GM23338 (cell line): ENCODE measurements at regions not wholly inside any gene's neighbourhood (a gene's known extent, or its start where the extent isn't known, plus 50 kb on each side); places are given as distances from the start of the nearest gene placed in this dataset.

ENCODE experiments used
- ATAC-seq: fragments of 200-7000 bp; cut with Tn5 transposase; 3 replicates; pipeline ENCODE4 v1.9.1; 2020
- DNase-seq: peaks from one replicate; pipeline ENCODE4 v3.0.0-alpha.2; 2015; ENCODE audit warnings: low spot score
- H2AFZ ChIP-seq: fragments of 200-600 bp; sonication (generic); 2 replicates; pipeline ENCODE4 v1.8.0; 2016; ENCODE audit warnings: antibody characterized with exemption, mild to moderate bottlenecking, moderate library complexity
- H3F3A ChIP-seq: fragments of 200-600 bp; sonication (generic); replicated peaks from 2 replicates; pipeline ENCODE4 v1.8.0; 2017; ENCODE audit warnings: antibody characterized with exemption, mixed run types, low read depth
- H3K27ac ChIP-seq: fragments of 200-600 bp; sonication (generic); 2 replicates; pipeline ENCODE4 v1.6.1; 2016; ENCODE audit warnings: low read depth
- H3K27me3 ChIP-seq: fragments of 200-600 bp; sonication (generic); 2 replicates; pipeline ENCODE4 v1.8.0; 2016; ENCODE audit warnings: mild to moderate bottlenecking, mixed run types, moderate library complexity; ENCODE audit not compliant: insufficient read depth
- H3K36me3 ChIP-seq: fragments of 200-600 bp; sonication (generic); 2 replicates; pipeline ENCODE4 v1.8.0; 2016; ENCODE audit warnings: mild to moderate bottlenecking; ENCODE audit not compliant: insufficient read depth
- H3K4me1 ChIP-seq: fragments of 200-600 bp; sonication (generic); 2 replicates; pipeline ENCODE4 v1.8.0; 2016; ENCODE audit warnings: mild to moderate bottlenecking, moderate library complexity; ENCODE audit not compliant: insufficient read depth
- H3K4me2 ChIP-seq: fragments of 200-600 bp; sonication (generic); 2 replicates; pipeline ENCODE4 v1.7.1; 2017; ENCODE audit warnings: mixed run types
- H3K4me3 ChIP-seq: fragments of 200-600 bp; sonication (generic); 2 replicates; pipeline ENCODE4 v1.6.1; 2016; ENCODE audit warnings: mixed run types
- H3K79me2 ChIP-seq: fragments of 200-600 bp; sonication (generic); replicated peaks from 2 replicates; pipeline ENCODE4 v1.8.0; 2017; ENCODE audit warnings: mild to moderate bottlenecking; ENCODE audit not compliant: insufficient read depth
- H3K9me2 ChIP-seq: fragments of 200-600 bp; sonication (generic); 2 replicates; pipeline ENCODE4 v1.8.0; 2017; ENCODE audit not compliant: insufficient read depth
- H4K20me1 ChIP-seq: fragments of 200-600 bp; sonication (generic); replicated peaks from 2 replicates; pipeline ENCODE4 v1.8.0; 2017; ENCODE audit warnings: mild to moderate bottlenecking; ENCODE audit not compliant: insufficient read depth
- H3K27ac Mint-ChIP-seq: 2 replicates; pipeline ENCODE4 v1.8.0; 2020; ENCODE audit warnings: inconsistent platforms, mild to moderate bottlenecking, moderate library complexity, mixed read lengths
- H3K27me3 Mint-ChIP-seq: 3 replicates; pipeline ENCODE4 v1.8.0; 2022; ENCODE audit warnings: low read depth, mild to moderate bottlenecking, moderate library complexity, mixed read lengths, inconsistent platforms; ENCODE audit not compliant: insufficient read depth, poor library complexity
- H3K36me3 Mint-ChIP-seq: 3 replicates; pipeline ENCODE4 v1.8.0; 2021; ENCODE audit warnings: low read depth, mild to moderate bottlenecking, inconsistent platforms, moderate library complexity, mixed read lengths
- H3K4me1 Mint-ChIP-seq: 3 replicates; pipeline ENCODE4 v1.8.0; 2020; ENCODE audit warnings: mild to moderate bottlenecking, inconsistent platforms, mixed read lengths
- H3K4me3 Mint-ChIP-seq: 3 replicates; pipeline ENCODE4 v1.8.0; 2021; ENCODE audit warnings: moderate library complexity, mild to moderate bottlenecking, inconsistent platforms, mixed read lengths
- H3K9me3 Mint-ChIP-seq: 3 replicates; pipeline ENCODE4 v1.8.0; 2020; ENCODE audit warnings: moderate library complexity, mild to moderate bottlenecking, inconsistent platforms, mixed read lengths
- CREB1 ChIP-seq: fragments of 250-450 bp; sonication (Bioruptor Pico); IDR thresholded peaks from 2 replicates; pipeline ENCODE4 v1.5.0; 2020; ENCODE audit warnings: low read depth, mild to moderate bottlenecking, moderate library complexity
- CTCF ChIP-seq, 2 experiments: fragments of 200-600 bp in 1 of 2; sonication (generic) in 1 of 2; conservative IDR thresholded peaks; 2 replicates each; pipeline versions ENCODE4 v1.5.1 to v1.6.1; 2016 to 2017; ENCODE audit warnings: antibody characterized with exemption in 2 of 2, low read depth in 2 of 2, mild to moderate bottlenecking in 2 of 2, moderate library complexity in 1 of 2
- ETS1 ChIP-seq: IDR thresholded peaks from 2 replicates; pipeline ENCODE4 v1.6.1; 2016; ENCODE audit warnings: antibody characterized with exemption
- EZH2 ChIP-seq: fragments of 200-600 bp; sonication (generic); IDR thresholded peaks from one replicate; pipeline ENCODE4 v1.8.0; 2017; ENCODE audit warnings: antibody characterized with exemption, mild to moderate bottlenecking, low read depth; ENCODE audit not compliant: unreplicated experiment
- EZH2phosphoT487 ChIP-seq: fragments of 200-600 bp; sonication (generic); IDR thresholded peaks from one replicate; pipeline ENCODE4 v1.8.1; 2018; ENCODE audit warnings: antibody characterized with exemption; ENCODE audit not compliant: unreplicated experiment
- JUNB ChIP-seq: IDR thresholded peaks from one replicate; pipeline ENCODE4 v1.6.1; 2016; ENCODE audit warnings: antibody characterized with exemption; ENCODE audit not compliant: unreplicated experiment
- NANOG ChIP-seq: IDR thresholded peaks from 2 replicates; pipeline ENCODE4 v1.6.1; 2016; ENCODE audit warnings: antibody characterized with exemption, borderline replicate concordance
- POLR2AphosphoS5 ChIP-seq: IDR thresholded peaks from 2 replicates; pipeline ENCODE4 v1.6.1; 2016; ENCODE audit warnings: antibody characterized with exemption, low read depth
- REST ChIP-seq: IDR thresholded peaks from one replicate; pipeline ENCODE4 v1.6.1; 2018; ENCODE audit warnings: antibody characterized with exemption; ENCODE audit not compliant: unreplicated experiment
- STAT1 ChIP-seq: IDR thresholded peaks from one replicate; pipeline ENCODE4 v1.6.1; 2016; ENCODE audit warnings: antibody characterized with exemption; ENCODE audit not compliant: unreplicated experiment
- ZNF114 ChIP-seq: fragments of 250-450 bp; sonication (Bioruptor Pico); IDR thresholded peaks from 2 replicates; pipeline ENCODE4 v1.5.0; 2020; ENCODE audit warnings: mild to moderate bottlenecking, moderate library complexity
- ZNF331 ChIP-seq: fragments of 250-450 bp; sonication (Bioruptor Pico); IDR thresholded peaks from 2 replicates; pipeline ENCODE4 v1.5.0; 2020; ENCODE audit warnings: low read depth, mild to moderate bottlenecking, moderate library complexity
- ZNF462 ChIP-seq: fragments of 250-450 bp; sonication (Bioruptor Pico); IDR thresholded peaks from 2 replicates; pipeline ENCODE4 v1.5.0; 2020; ENCODE audit warnings: mild to moderate bottlenecking, moderate library complexity

GRCh38 chr5:171669571-171669970, 116.0 kb upstream of the SMIM23 start:
- Mint-ChIP-seq H3K27me3 (peaks cover 5% of the 10 kb centered on the region), H3K4me3 (no peak overlapping the region), H3K27ac (no peak overlapping the region), H3K9me3 (peaks cover 4% of the 10 kb centered on the region; the same call in 1 of the 3 replicates), H3K4me1 (peaks cover 13% of the 10 kb centered on the region; the same call in 2 of the 3 replicates), H3K36me3 (peaks cover 3% of the 10 kb centered on the region; the same call in 1 of the 3 replicates)
- no peaks in the 10 kb centered on the region for H3F3A ChIP-seq
- H3K27ac ChIP-seq: no peak overlapping the region
- no peaks in the 10 kb centered on the region; the same call in 1 of the 2 replicates for H3K27me3 ChIP-seq
- H3K4me1 ChIP-seq: peaks cover 17% of the 10 kb centered on the region
- H3K4me2 ChIP-seq: no peak overlapping the region
- DNase-seq: no peak
- no peaks in the 10 kb centered on the region for H3K79me2 ChIP-seq
- no peak overlapping the region for H2AFZ ChIP-seq
- no peak for ATAC-seq
- H4K20me1 ChIP-seq: no peaks in the 10 kb centered on the region
- no peaks in the 10 kb centered on the region for H3K9me2 ChIP-seq
- H3K4me3 ChIP-seq: no peak overlapping the region
- no peaks in the 10 kb centered on the region for H3K36me3 ChIP-seq
- TF ChIP-seq ZNF462 (no peak), STAT1 (no peak), CREB1 (CRISPR knock-in tag) (no peak), REST (no peak), NANOG (no peak), ZNF331 (CRISPR knock-in tag) (no peak), EZH2 (no peak), ZNF114 (CRISPR knock-in tag) (no peak), EZH2phosphoT487 (no peak), POLR2AphosphoS5 (no peak), ETS1 (no peak), JUNB (no peak), CTCF (conservative IDR thresholded peaks at IDR 0.05; ENCODE audit: low read depth in 2 of 2) (no peak)
